ENCODE measurements at regions not wholly inside any gene's neighbourhood (a gene's known extent, or its start where the extent isn't known, plus 50 kb on each side); places are given as distances from the start of the nearest gene placed in this dataset.

- no peak overlapping the region for H3K4me3 ChIP-seq
- no peaks in the 10 kb centered on the region for H3K36me3 ChIP-seq (ENCODE audit: control insufficient read depth, insufficient read depth, low read length)
- FAIRE-seq: no peak
- no peak overlapping the region for H3K4me2 ChIP-seq (ENCODE audit: insufficient read depth, low read length)
- POLR2A ChIA-PET: no interaction called here
- peaks cover 0 to 21% of the 10 kb centered on the region in 2 experiments; a peak in 2 of 5 replicates for H3K27me3 ChIP-seq (ENCODE audit: control insufficient read depth in 2 of 2, insufficient read depth in 2 of 2, low read length in 2 of 2)
- H4K20me1 ChIP-seq (replicated peaks; ENCODE audit: control insufficient read depth, insufficient read depth, low read length): peaks cover 3% of the 10 kb centered on the region; the same call in 1 of the 2 replicates
- peak; percentile 62 for ATAC-seq
- H3K9me3 ChIP-seq (replicated peaks; ENCODE audit: control insufficient read depth, insufficient read depth, low read depth, low read length): no peaks in the 10 kb centered on the region
- WGBS (ENCODE audit: insufficient coverage, low coverage, missing lambda C conversion rate): under 1% methylated on average over 9 of the region's 9 CpGs
- no peaks in the 10 kb centered on the region for H3K9me1 ChIP-seq (ENCODE audit: control insufficient read depth, insufficient read depth, low read length)
- H2AFZ ChIP-seq (ENCODE audit: low read depth, low read length): no peak overlapping the region
- no peaks in the 10 kb centered on the region for H3K4me1 ChIP-seq (replicated peaks in 1 of 2; ENCODE audit: control insufficient read depth in 2 of 2, insufficient read depth in 2 of 2, low read length in 2 of 2)
- no peak for DNase-seq (ENCODE audit: extremely low read depth in 1 of 4, low spot score in 3 of 4)
- intact Hi-C loops (cut with micrococcal nuclease): no loop called here
- CTCF ChIA-PET (ENCODE audit: low intra/inter-chr PET ratio): no interaction called here
- BruUV-seq (replicated peaks): no TSS peak
- H3K79me2 ChIP-seq (ENCODE audit: control insufficient read depth, insufficient read depth, low read length): no peaks in the 10 kb centered on the region
- in situ Hi-C loops (cut with MboI): no loop called here
- no peak overlapping the region for H3K27ac ChIP-seq (ENCODE audit: extremely low read depth, low read depth, low read length)
- no peak overlapping the region for H3K9ac ChIP-seq (ENCODE audit: insufficient read depth in 1 of 2, low read depth in 2 of 2, low read length in 2 of 2)
- TF ChIP-seq BHLHE40 (IDR thresholded peaks at IDR 0.05; ENCODE audit: low read length) (peak; percentile 31; the same call in 1 of the 2 replicates), CEBPG (CRISPR knock-in tag; IDR thresholded peaks at IDR 0.05) (no peak), CEBPG (tag; conservative IDR thresholded peaks at IDR 0.05 in 1 of 2, IDR thresholded peaks at IDR 0.05 in 1 of 2) (0 out of 4 replicates have a peak, but pooled peaks of 1 of the 2 experiments have one; percentile 19), KDM2B (CRISPR knock-in tag; IDR thresholded peaks at IDR 0.05) (no peak), ATF1 (CRISPR knock-in tag; IDR thresholded peaks at IDR 0.05) (no peak), ATF1 (tag; IDR thresholded peaks at IDR 0.05) (no peak), XRCC5 (IDR thresholded peaks at IDR 0.05; ENCODE audit: low read depth, low read length) (no peak), ZKSCAN3 (CRISPR knock-in tag; IDR thresholded peaks at IDR 0.05) (no peak), MCM5 (IDR thresholded peaks at IDR 0.05; ENCODE audit: low read depth) (no peak), TSC22D4 (tag; IDR thresholded peaks at IDR 0.05) (no peak), CTCF (IDR thresholded peaks at IDR 0.05 in 2 of 3, conservative IDR thresholded peaks at IDR 0.05 in 1 of 3; ENCODE audit: insufficient read depth in 2 of 3, low read depth in 1 of 3, low read length in 3 of 3) (no peak), FOS (IDR thresholded peaks at IDR 0.05; ENCODE audit: extremely low read depth, insufficient read length) (no peak), YBX1 (IDR thresholded peaks at IDR 0.05) (no peak), MEIS2 (IDR thresholded peaks at IDR 0.05; ENCODE audit: partially characterized antibody) (peak; percentile 29), ATF6 (CRISPR knock-in tag; IDR thresholded peaks at IDR 0.05) (no peak), TAF15 (IDR thresholded peaks at IDR 0.05; ENCODE audit: low read depth, low read length) (no peak), ERF (CRISPR knock-in tag; IDR thresholded peaks at IDR 0.05) (no peak), FOXP1 (CRISPR knock-in tag; IDR thresholded peaks at IDR 0.05) (no peak), U2AF1 (optimal IDR thresholded peaks at IDR 0.05; ENCODE audit: low read depth, low read length) (no peak)
- TF ChIP-seq, protein P1, sequence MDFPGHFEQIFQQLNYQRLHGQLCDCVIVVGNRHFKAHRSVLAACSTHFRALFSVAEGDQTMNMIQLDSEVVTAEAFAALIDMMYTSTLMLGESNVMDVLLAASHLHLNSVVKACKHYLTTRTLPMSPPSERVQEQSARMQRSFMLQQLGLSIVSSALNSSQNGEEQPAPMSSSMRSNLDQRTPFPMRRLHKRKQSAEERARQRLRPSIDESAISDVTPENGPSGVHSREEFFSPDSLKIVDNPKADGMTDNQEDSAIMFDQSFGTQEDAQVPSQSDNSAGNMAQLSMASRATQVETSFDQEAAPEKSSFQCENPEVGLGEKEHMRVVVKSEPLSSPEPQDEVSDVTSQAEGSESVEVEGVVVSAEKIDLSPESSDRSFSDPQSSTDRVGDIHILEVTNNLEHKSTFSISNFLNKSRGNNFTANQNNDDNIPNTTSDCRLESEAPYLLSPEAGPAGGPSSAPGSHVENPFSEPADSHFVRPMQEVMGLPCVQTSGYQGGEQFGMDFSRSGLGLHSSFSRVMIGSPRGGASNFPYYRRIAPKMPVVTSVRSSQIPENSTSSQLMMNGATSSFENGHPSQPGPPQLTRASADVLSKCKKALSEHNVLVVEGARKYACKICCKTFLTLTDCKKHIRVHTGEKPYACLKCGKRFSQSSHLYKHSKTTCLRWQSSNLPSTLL (IDR thresholded peaks at IDR 0.05): no peak
Observed at GRCh38 chr11:134911514-134912180, 499.6 kb upstream of the B3GAT1 start.
